CD1c-positive myeloid dendritic cell (primary cell): ENCODE measurements at regions not wholly inside any gene's neighbourhood (a gene's known extent, or its start where the extent isn't known, plus 50 kb on each side); places are given as distances from the start of the nearest gene placed in this dataset.
"Not testable (repeated sequence)": the region's sequence is repeated elsewhere in the genome, so short reads cannot be mapped to it uniquely, and the experiment has no call there.

Experiments used
- DNase-seq: peaks from one replicate; pipeline ENCODE4 v3.0.0-alpha.2; 2016; ENCODE audit errors: extremely low spot score

DNA sequence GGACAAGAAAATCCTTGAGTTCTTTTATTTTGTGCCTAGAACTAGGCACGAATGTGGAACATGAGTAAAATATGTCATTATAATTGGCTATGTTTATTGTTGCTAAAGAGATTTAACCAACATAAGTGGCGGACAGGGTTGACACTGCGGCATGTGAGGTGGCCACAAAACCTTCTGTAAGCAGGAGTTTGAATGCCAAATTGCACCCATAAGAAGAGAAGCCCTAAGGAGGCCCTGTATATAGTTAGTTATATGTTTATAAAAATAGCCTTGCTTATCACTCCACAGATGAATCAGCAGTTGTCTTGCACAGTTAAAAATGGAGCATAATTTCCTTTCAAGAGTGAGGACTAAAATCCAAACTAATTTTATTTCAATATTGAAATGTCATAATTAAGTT is 336.1 kb downstream of the GBA3 start:
- DNase-seq: no peak

DNA sequence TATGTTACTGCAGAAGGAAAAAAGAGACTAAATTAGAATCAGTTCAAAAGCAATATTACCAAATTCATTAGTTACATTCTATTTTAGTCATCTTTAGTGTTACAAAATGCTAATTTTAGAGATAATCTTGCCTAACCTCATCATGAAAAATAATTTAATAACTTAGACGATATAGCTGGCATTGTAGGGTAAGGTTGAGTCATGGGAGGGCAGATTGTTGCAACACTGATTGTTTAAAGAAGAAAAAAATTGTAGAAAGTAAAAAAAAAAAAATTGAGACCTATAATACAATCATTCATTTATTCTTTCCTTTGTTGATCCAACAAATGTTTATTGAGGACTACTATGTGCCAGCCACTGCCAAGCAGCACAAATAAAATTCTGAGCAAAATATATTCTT is 330.9 kb downstream of the GBA3 start:
- DNase-seq: no peak

DNA sequence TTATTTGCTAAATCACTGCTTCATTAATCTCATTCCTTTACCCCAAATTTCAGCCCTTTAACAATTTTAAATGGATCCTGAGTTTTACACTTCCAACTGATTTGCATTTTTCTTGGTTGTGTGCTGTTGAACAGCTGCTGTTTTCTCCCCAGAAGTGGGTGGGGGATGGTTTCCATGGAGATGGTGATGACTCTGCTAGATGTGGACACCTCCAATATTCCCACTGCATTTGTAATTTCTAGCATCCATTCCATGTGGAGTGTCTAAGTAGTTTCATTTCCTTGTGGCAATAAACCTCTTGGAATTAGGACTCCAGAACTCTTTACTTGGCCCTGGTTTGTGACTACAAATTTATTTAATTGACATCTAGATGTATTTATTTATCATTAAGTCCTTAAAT is 330.4 kb downstream of the GBA3 start:
- no peak for DNase-seq

DNA sequence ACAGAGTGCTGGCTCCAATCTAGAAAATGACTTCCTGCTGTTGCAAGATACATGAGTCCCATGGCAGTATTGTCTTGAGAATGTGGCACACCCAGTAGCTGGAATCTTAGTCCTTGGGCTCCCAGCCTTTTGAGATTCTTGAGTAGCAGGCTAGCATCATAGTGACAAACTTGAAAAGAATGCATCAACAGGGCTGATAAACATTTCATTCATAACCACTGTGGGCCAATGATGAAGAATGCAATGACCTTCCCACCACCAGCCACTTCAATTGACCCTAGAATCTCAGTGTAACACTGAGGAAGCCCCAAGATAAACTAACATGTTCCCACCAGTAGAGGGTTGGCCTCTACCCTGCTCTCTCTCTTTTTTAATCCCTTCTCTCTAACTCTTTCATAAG is 329.3 kb downstream of the GBA3 start:
- no peak for DNase-seq

DNA sequence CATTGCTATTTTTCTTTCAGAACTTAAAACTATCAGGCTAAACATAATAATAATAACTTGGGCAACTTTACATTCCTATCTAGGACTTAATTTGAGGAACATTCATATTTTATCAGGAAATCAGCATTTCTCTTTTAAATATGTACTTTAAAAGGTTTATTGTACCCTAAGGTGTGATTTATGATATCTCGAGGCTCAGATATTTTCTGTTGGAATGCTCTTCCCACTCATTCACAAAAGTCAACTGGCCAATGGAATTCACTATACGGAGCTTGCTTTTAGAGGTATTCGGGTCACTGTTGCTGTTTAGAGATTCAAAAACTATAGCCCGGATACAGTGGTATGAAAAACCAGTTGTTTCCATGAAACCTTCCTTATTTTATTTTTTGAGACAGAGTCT is 328.3 kb downstream of the GBA3 start:
- DNase-seq: no peak

DNA sequence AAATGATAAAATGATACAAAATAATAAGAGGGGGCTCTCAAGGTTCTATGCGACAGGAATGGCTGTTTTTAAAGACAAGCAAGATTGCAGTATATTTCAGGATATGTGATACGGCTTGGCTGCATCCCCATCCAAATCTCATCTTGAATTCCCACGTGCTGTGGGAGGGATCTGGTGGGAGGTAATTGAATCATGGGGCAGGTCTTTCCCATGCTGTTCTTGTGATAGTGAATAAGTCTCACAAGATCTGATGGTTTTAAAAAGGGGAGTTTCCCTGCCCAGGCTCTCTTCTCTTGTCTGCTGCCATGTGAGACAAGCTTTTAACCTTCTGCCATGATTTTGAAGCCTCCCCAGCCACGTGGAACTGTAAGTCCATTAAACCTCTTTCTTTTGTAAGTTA is 327.7 kb downstream of the GBA3 start:
- DNase-seq: not testable (repeated sequence)

DNA sequence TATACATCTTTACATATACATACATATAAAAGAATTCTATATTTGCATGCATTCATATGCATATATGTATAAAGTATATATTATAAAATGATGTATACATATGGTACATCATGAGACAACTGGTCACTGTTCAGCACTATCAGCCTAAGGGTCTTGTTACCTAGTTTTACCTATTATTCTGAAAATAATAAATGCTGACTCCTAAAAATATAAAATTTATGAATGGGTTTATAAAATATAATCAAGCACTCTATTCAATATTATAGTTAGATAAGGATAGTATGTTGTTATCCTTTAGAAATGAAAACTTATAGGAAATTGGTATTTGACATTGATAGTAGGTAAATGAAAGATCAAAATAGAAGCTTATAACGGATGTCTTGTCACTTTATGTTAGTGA is 324.2 kb downstream of the GBA3 start:
- DNase-seq: no peak

DNA sequence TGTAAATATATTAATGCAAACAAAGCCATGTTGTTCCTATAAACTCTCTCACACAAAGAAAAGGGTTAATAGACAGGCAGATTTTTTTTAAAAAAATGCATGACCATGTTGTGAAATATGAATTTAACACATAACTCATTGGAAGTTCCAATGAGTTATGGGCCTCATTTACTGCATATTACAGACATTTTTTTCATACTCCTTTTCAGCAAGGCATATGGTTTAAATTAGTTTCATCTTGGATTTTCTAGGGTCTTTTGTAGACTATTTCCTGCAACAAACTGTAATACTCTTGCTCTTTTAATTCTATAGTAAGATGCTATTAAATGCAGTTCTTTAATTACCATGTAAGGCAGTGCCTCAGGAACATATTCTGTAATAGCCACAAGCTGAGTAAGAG is 323.1 kb downstream of the GBA3 start:
- DNase-seq: no peak

DNA sequence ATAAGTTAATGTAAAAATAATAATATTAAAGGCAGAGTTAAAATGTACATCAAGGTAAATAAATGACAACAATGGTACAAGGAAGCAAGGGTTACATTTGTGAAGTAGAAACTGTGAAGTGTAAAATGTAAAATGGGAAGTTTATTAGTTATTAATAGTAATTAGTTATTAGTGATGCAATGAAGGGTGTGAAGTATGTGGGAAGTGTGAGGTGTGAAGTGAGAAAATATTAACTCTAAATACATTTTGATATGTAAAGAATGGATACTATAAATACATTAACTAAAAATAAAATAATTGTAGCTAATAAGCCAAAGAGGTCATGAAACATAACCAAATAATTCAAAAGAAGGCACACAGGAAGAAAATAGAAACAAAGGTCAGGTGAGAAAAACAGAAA is 316.4 kb downstream of the GBA3 start:
- DNase-seq: no peak

DNA sequence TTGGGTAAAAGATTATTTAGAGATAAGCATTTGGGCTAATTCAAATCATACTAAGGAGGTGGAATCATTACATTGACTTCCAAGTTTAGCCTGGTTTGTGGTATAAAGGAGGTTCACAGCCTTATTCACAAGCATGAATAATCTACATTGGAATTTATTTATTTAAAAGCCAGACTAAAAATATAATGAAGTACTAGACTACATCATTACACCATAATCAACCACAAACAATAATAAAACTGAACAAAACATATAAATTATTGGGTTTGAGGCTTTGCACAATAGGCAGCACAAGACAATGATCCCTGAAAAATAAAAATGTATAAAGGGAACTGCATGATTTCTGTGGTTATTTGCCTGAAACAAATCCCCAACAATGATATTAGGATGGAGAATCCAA is 314.0 kb downstream of the GBA3 start:
- DNase-seq: no peak

DNA sequence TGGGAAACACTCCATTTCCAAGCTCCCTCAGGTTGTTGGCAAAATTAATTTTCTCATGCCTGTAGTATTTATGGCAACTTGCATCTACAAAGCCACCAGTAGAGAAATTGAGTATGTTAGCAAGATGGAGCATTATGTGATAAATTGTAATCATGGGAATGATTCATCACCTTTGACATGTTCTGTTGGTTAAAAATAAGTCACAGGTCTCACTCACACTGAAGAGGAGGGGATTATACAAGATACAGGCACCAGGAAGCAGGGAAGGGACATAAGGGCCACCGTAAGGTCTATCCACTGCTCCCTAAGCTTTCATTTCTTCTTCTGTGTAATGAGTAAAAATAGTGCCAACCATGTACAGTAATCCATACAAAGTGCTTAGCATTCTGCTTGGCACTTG is 313.0 kb downstream of the GBA3 start:
- no peak for DNase-seq

DNA sequence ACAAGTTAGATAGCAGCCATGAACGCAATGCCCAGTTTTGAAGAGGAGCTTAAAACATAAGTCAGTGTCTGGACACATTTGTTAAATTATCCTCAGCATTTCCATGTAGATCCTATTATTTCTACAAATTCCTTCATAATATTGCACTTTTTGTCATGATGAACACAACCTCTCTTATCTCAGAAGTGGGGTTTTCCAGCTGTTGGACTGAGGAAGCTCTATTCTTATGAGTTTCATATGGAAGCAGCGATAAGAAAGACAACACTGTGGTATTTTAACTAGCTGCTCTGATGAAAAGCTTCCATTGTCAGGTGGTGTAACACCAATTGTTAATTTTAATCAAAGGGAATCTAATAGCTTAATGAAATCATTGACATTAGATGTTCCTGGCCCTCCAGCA is 308.7 kb downstream of the GBA3 start:
- no peak for DNase-seq

DNA sequence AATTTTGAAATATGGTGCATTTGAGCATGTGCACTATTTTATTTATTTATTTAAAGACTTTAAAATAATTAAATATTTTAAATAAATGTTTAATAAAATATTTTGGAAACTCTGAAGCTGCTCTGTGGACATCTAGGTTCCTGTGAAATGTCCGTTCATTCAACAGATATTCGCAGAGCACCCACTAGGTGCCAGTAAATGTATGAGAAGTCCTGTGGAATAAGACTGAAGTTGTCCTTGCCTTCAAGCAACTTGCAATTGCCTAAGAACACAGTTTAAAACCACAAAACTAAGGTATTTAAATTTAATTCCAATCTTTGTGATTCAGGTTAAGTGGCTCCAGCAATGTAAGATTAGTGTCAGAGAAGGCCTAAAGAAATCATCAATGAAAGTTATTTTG is 306.7 kb downstream of the GBA3 start:
- DNase-seq: no peak

DNA sequence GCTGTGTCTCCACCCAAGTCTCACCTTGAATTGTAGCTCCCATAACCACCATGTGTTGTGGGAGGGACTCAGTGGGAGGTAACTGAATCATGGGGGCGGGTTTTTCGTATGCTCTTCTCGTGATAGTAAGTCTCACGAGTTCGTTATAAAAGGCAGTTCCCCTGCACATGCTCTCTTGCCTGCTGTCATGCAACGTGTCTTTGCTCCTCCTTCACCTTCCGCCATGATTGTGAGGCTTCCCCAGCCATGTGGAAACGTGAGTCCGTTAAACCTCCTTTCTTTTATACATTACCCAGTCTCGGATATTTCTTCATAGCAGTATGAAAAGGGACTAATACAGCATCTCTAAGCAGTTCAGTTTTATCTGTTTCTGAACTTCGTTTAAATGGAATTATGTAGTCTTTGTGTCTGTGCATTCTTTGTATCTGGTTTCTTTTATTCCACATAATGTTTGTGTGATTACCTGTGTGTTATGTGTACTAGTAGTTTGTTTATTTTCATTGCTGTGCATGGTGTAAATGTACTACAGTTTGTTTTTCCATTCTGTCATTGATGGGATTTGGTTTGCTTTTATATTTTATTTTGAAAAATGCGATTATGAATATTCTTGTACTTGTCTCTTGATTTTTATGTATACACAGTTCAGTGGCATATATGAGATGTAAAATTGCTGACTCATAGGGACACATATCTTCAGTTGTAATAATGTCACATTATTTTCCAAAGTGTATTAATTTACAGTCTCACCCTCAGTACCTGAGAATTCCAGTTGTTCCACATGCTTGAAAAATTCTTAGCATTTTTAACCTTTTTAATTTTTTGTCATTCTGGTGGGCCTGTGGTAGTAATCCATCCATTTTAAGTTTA is 304.9 kb downstream of the GBA3 start:
- no peak for DNase-seq

DNA sequence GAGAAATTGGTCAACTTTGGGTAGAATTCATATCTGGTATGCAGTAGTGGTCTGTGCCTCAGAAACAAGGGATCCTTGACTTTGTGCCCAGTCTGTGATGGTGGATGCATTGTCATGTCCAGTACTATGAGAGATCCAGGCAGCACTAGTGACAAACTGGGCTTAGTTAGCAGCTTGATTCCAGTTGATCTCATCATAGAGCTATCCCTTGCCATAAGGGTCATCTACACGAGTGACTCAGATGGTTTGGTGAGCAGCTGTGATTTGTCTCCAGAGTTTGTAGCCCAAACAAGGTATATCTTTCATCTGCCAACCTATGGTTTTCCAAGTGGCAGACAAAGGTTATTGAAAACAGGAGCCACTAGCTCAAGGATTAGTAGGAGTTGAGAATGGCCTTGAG is 298.8 kb downstream of the GBA3 start:
- no peak for DNase-seq

DNA sequence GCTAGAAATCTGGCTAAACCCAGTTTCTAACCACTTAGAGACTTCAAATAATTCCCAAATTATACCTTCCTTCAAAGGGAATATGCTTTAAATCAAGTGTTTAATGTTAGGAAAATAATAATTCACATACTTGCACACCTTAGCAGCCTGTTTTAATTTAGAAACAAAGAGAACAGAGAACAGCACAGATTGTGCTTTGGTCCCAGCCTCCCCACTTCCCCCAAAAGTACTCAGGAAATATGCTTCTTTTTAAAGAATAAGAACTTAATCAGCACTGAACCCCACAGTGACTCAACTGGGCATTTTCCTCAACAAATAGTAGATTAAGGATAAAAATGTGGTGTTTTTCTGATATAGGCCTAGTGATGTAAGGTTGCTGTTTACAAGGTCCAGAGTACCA is 295.8 kb downstream of the GBA3 start:
- no peak for DNase-seq

DNA sequence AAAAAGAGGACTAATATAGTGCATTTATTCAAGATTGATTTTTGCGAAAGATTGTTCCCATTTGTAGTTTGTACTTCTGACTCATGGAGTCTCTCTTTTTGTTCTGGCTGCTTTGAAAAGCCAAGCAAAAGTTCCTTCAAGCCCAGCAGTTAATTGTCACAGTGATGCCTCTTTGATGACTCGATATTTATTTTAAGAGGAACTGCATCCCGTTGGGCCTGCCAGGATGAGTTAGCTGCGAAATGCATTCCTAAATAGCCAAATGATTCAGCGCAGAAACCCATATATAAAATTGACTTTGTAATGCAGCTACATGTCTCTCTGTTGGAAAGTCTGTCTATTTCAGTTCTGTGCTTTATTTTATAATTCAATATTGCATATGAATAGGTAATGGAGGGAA is 295.1 kb downstream of the GBA3 start:
- no peak for DNase-seq

DNA sequence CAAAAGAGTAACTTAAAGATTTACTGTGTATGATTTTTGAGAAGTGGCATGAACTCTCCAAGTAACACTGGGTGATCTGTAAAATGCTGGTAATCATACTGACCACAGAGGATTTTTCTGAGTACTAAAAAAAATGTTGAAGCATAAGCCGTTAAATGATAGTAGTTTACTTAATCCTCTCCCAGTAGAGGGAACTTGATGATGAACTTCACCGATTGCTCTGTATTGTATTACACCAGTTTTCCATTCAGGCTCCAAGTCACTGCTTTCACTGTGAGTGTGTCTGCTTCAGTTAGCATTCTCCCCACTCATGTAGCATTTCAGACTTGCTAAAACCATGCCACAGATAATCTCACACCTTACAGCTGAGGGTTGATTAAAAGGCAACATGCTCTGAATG is 294.1 kb downstream of the GBA3 start:
- no peak for DNase-seq

DNA sequence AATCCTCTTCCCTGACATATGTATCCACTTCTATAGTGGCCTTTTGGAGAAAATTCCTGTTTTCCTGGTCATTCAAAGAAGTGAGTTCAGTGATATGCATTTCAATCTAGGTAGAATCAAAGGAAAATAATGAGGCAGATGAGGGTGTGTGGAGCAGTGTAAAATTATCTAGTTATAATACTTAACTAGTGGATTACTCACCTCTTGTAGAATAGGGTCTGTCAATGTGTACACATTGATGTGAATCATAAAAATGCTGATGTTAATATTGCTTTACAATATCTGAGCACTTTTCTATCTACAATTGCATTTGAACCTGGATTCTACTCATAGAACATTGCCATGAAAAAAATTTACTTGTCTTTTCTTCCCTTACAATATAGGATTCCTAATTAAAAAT is 293.5 kb downstream of the GBA3 start:
- DNase-seq: no peak

DNA sequence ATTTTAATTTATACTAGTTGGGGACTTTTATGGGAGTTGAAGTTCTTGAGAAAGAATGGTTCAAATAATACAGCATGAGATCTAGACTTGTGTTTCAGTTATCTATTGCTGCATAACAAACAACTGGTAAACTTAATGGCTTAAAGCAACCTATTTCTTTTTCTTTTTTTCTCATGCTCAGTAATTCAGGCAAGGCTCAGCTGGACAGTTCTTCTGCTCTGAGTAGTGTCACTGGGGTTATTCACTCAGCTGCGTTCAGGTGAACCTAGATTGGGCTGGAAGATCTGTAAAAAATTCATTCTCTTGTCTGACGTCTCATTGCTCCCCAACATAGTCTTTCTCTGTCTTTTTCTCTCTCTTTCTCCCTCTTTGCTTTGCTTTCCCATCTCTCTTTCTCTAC is 291.7 kb downstream of the GBA3 start:
- DNase-seq: no peak

DNA sequence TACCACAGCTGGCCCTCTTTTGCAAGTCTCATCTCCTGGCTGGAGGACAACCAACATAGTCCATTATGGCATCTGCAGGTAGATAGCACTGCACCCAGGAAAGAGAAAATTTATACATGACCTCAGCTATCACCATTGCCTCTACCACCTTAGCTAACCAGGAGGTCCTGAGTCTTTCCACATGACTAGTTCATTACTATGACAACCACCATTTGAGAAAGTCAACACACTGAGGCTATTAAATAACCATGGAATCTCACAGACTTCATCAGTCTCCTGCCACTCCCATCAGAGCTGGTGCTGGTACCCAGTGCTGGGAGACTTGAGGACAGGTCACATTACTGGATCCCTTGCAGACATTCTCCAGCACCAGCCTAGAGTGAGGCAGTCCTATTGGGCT is 285.9 kb downstream of the GBA3 start:
- no peak for DNase-seq

DNA sequence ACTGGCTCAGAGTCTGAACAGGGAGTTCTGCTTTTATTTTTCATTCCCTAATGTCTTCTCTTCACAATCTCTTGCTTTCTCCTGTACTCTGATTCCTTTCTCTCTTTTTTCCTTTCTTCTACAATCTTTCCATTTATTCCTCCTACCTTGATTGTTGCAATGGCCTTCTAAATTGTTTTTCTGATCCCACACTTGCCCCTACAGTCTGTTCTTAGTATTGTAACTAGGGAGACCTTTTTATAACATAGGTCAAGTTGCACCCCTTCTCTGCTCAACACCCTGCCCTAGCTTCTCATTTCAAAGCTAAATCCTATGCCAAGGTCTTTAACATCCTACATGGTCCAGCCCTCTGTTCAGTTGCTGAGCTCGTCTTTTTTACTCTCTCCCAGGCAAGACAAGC is 277.9 kb downstream of the GBA3 start:
- DNase-seq: no peak

DNA sequence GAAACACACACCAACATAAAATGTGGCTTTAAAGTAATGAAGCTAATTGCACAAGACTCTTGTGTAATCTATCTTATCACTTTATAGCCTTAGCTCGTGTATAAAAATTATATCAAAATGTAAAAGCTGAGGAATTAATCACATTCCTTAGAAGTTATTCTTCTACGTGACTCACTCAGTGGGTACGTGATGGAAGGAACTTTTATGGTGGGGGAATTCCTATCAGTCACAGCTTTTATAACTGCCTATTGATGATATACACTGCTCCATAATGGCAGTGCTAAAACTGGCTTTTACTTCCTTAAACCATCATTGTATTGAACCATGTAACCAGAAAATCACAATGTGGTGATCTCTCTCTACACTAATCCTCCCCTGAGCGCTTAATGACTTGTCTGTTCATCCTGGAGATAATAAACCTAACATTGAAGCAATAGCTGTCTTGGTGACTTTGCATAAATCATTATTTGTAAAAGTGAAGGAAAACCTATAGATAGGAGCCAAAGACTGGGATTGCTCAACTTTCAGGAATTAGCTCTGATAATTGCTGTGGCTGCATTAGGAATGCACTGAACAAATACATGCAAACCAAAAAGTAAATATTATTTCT is 276.7 kb downstream of the GBA3 start:
- DNase-seq: no peak

DNA sequence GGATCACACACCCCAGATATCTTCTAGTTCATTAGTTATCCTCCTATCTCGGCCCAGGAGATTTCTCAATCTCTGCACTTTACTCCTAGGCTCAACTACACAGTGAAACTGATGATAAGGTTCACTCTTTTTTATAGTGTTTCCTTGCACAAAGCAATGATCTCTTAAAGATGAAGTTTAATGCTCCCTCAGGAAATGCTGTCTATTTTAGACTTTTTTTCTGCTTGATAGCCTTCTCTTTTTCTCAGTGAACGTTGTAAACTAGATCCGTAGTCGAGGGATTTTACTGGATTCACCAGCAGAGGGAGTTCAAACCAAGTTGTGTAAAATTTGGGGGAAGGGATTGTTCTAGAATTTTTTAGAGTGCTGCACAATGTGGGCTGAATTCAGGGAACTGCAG is 269.6 kb downstream of the GBA3 start:
- no peak for DNase-seq
